ENCODE measurements at regions not wholly inside any gene's neighbourhood (a gene's known extent, or its start where the extent isn't known, plus 50 kb on each side); places are given as distances from the start of the nearest gene placed in this dataset.

GRCh38 chr1:29811247-29811646 is 574.9 kb downstream of the PTPRU start:
- Histone ChIP-seq H3K36me3 (no peaks in the 10 kb centered on the region), H3K9me3 (no peaks in the 10 kb centered on the region), H3K4me3 (no peak overlapping the region), H3K27ac (no peak overlapping the region), H3K4me1 (no peaks in the 10 kb centered on the region), H3K27me3 (no peaks in the 10 kb centered on the region)
- no peak for DNase-seq (ENCODE audit: low spot score in 2 of 2)
- TF ChIP-seq POLR2A (IDR thresholded peaks at IDR 0.05) (no peak), EP300 (IDR thresholded peaks at IDR 0.05) (no peak), CTCF (IDR thresholded peaks at IDR 0.05) (no peak)
- WGBS, 2 donors: 70 to 76% methylated on average over 7 of the region's 7 CpGs

- no peak for TF ChIP-seq CTCF (IDR thresholded peaks at IDR 0.05)
- TF ChIP-seq EP300 (IDR thresholded peaks at IDR 0.05): no peak
- TF ChIP-seq POLR2A (IDR thresholded peaks at IDR 0.05): no peak
- no peaks in the 10 kb centered on the region for H3K4me1 ChIP-seq
- DNase-seq (ENCODE audit: low spot score in 2 of 2): no peak
- H3K27ac ChIP-seq: no peak overlapping the region
- no peaks in the 10 kb centered on the region for H3K36me3 ChIP-seq
- no peaks in the 10 kb centered on the region for H3K27me3 ChIP-seq
- no peaks in the 10 kb centered on the region for H3K9me3 ChIP-seq
- no peak overlapping the region for H3K4me3 ChIP-seq
- WGBS, 2 donors: 89% methylated on average over 22 of the region's 22 CpGs
These were observed 574.1 kb downstream of the PTPRU start for GRCh38 chr1:29810121-29811120.

- no peak overlapping the region for H3K27ac ChIP-seq
- TF ChIP-seq POLR2A (IDR thresholded peaks at IDR 0.05) (no peak), EP300 (IDR thresholded peaks at IDR 0.05) (no peak), CTCF (IDR thresholded peaks at IDR 0.05) (no peak)
- 60 to 63% methylated on average over 16 of the region's 16 CpGs for WGBS, 2 donors
- no peaks in the 10 kb centered on the region for H3K36me3 ChIP-seq
- no peak for DNase-seq (ENCODE audit: low spot score in 2 of 2)
- no peak overlapping the region for H3K4me3 ChIP-seq
- H3K27me3 ChIP-seq: no peaks in the 10 kb centered on the region
- no peaks in the 10 kb centered on the region for H3K4me1 ChIP-seq
- H3K9me3 ChIP-seq: no peaks in the 10 kb centered on the region
These were observed 573.3 kb downstream of the PTPRU start for GRCh38 chr1:29809446-29810120.

DNA sequence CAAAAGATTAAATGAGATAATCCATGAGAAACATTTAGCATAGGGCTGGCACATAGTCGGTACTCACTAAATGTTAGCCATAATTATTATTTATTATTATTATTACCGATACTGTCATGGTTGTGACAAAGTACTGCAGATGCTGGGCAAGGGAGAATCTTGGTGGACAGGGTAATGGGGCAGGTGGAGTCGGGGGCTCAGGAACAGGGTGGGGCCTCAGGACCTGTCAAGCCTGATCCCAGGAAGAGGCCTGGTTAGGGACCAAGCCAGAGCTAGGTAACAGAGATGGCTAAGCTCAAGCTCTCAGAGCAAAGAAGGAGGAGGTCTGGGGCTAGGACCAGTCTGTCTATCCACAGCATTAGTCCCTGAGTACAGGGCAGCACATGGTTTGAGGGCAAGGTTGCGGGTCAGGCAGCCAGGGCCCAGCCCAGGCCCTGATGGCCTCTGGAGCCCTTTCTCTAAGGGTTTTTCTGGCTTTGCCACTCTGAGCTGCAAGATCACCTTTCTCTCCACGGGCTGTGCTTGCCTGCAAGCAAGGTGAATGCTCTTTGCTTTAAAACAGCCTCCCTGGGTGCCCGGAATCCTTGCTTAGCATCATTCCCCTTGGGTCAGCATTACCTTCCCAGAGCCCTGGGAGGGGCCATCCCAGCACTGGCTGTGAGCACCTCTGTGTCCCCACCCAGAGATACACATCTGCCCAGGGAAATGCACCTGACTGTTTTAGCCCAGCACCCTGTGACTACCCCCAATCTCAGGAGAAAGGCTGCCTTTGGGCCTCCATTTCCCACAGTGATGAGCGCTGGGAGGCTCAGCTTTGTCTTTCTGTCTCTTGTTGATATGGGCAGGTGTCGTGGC is 572.0 kb downstream of the PTPRU start:
- no peak for TF ChIP-seq EP300 (IDR thresholded peaks at IDR 0.05)
- no peak for TF ChIP-seq CTCF (IDR thresholded peaks at IDR 0.05)
- TF ChIP-seq POLR2A (IDR thresholded peaks at IDR 0.05): no peak
- no peak for DNase-seq (ENCODE audit: low spot score in 2 of 2)
- 88 to 89% methylated on average over 8 of the region's 8 CpGs for WGBS, 2 donors

More for the DNA sequence above, 572.0 kb downstream of the PTPRU start:
- Histone ChIP-seq H3K9me3 (no peaks in the 10 kb centered on the region), H3K4me3 (no peak overlapping the region), H3K36me3 (no peaks in the 10 kb centered on the region), H3K4me1 (no peaks in the 10 kb centered on the region), H3K27me3 (peaks cover 0 to under 1% of the 10 kb centered on the region in 2 donors), H3K27ac (no peak overlapping the region)
